Activated CD4-positive, alpha-beta T cell treated with anti-CD3 and anti-CD28 coated beads, Interleukin-10, Interleukin-2, amounts not matched to agents 100 ng/mL and 50 ng/mL, durations not matched to agents 16 hours and 8 hours (primary cell): ENCODE measurements at regions not wholly inside any gene's neighbourhood (a gene's known extent, or its start where the extent isn't known, plus 50 kb on each side); places are given as distances from the start of the nearest gene placed in this dataset.
"Not testable (repeated sequence)": the region's sequence is repeated elsewhere in the genome, so short reads cannot be mapped to it uniquely, and the experiment has no call there.

Source experiments
- DNase-seq: peaks from one replicate; pipeline ENCODE4 v3.0.0-alpha.2; 2020

- DNase-seq: not testable (repeated sequence)
These were observed 168.4 kb downstream of the CWH43 start for GRCh38 chr4:49154308-49155103.

GRCh38 chr4:49155270-49155669 is 169.2 kb downstream of the CWH43 start:
- not testable (repeated sequence) for DNase-seq

- DNase-seq: not testable (repeated sequence)
These were observed 170.2 kb downstream of the CWH43 start for GRCh38 chr4:49156309-49156708.

GRCh38 chr4:49157630-49158029 is 171.6 kb downstream of the CWH43 start:
- not testable (repeated sequence) for DNase-seq

GRCh38 chr4:49161111-49161541 is 175.1 kb downstream of the CWH43 start:
- not testable (repeated sequence) for DNase-seq

GRCh38 chr4:49164916-49165315 is 178.8 kb downstream of the CWH43 start:
- not testable (repeated sequence) for DNase-seq

GRCh38 chr4:49177847-49178246 is 191.8 kb downstream of the CWH43 start:
- not testable (repeated sequence) for DNase-seq

GRCh38 chr4:49181088-49181487 is 195.0 kb downstream of the CWH43 start:
- not testable (repeated sequence) for DNase-seq

GRCh38 chr4:49211396-49212194 is 225.5 kb downstream of the CWH43 start:
- not testable (repeated sequence) for DNase-seq

GRCh38 chr4:49213250-49213649 is 227.2 kb downstream of the CWH43 start:
- DNase-seq: not testable (repeated sequence)

- DNase-seq: not testable (repeated sequence)
These were observed 227.7 kb downstream of the CWH43 start for GRCh38 chr4:49213750-49214149.

GRCh38 chr4:49214453-49215081 is 228.5 kb downstream of the CWH43 start:
- DNase-seq: not testable (repeated sequence)

GRCh38 chr4:49215082-49215479 is 229.0 kb downstream of the CWH43 start:
- not testable (repeated sequence) for DNase-seq

- DNase-seq: not testable (repeated sequence)
These were observed 230.5 kb downstream of the CWH43 start for GRCh38 chr4:49216606-49217005.

GRCh38 chr4:49217492-49217891 is 231.4 kb downstream of the CWH43 start:
- DNase-seq: no peak

GRCh38 chr4:49218094-49218493 is 232.0 kb downstream of the CWH43 start:
- DNase-seq: not testable (repeated sequence)

GRCh38 chr4:49218931-49219330 is 232.9 kb downstream of the CWH43 start:
- DNase-seq: not testable (repeated sequence)

- DNase-seq: not testable (repeated sequence)
These were observed 233.6 kb downstream of the CWH43 start for GRCh38 chr4:49219489-49220225.

- no peak for DNase-seq
These were observed 235.1 kb downstream of the CWH43 start for GRCh38 chr4:49221209-49221608.

- not testable (repeated sequence) for DNase-seq
These were observed 236.7 kb downstream of the CWH43 start for GRCh38 chr4:49222810-49223209.

- DNase-seq: not testable (repeated sequence)
These were observed 240.3 kb downstream of the CWH43 start for GRCh38 chr4:49226216-49226866.

- not testable (repeated sequence) for DNase-seq
These were observed 241.9 kb downstream of the CWH43 start for GRCh38 chr4:49227941-49228340.
